ENCODE measurements at regions not wholly inside any gene's neighbourhood (a gene's known extent, or its start where the extent isn't known, plus 50 kb on each side); places are given as distances from the start of the nearest gene placed in this dataset.

DNA sequence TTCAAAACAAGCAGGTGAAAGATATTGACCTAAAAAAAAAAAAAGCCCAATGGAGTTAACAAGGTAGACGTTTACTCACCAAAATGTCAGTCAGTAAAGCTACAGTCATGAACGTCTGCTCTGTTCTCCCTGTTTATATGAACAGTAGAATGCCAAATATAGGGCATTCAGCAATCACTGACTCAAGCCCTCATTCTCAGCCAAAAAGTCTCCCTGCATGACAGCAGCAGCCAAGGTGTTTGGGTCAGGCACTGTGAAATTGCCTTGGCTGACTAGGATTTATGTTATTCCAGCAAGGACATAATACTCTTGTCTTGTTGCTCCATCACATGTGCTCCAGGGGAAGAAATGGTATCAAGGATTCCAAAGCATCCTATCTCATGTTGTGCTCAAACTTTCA, 194.7 kb upstream of the RSPO3 start:
- TF ChIP-seq POLR2AphosphoS5 (IDR thresholded peaks at IDR 0.05) (no peak), POLR2A (IDR thresholded peaks at IDR 0.05) (no peak)
- TF ChIP-seq, protein P1, sequence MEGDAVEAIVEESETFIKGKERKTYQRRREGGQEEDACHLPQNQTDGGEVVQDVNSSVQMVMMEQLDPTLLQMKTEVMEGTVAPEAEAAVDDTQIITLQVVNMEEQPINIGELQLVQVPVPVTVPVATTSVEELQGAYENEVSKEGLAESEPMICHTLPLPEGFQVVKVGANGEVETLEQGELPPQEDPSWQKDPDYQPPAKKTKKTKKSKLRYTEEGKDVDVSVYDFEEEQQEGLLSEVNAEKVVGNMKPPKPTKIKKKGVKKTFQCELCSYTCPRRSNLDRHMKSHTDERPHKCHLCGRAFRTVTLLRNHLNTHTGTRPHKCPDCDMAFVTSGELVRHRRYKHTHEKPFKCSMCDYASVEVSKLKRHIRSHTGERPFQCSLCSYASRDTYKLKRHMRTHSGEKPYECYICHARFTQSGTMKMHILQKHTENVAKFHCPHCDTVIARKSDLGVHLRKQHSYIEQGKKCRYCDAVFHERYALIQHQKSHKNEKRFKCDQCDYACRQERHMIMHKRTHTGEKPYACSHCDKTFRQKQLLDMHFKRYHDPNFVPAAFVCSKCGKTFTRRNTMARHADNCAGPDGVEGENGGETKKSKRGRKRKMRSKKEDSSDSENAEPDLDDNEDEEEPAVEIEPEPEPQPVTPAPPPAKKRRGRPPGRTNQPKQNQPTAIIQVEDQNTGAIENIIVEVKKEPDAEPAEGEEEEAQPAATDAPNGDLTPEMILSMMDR (IDR thresholded peaks at IDR 0.05 in 8 of 11, conservative IDR thresholded peaks at IDR 0.05 in 3 of 11), result no peak
- WGBS, 5 donors, result 63 to 79% (median 71%) methylated on average over 2 of the region's 2 CpGs
- intact Hi-C loops (cut with DNase I; ENCODE audit: low total_unique reads), result no loop called here
- Histone ChIP-seq H3K9me3 (no peaks in the 10 kb centered on the region), H3K4me1 (no peaks in the 10 kb centered on the region), H3K36me3 (no peaks in the 10 kb centered on the region), H3K27ac (no peak overlapping the region), H3K27me3 (replicated peaks in 1 of 7) (no peaks in the 10 kb centered on the region), H3K4me3 (no peak overlapping the region)
- no peak for DNase-seq

DNA sequence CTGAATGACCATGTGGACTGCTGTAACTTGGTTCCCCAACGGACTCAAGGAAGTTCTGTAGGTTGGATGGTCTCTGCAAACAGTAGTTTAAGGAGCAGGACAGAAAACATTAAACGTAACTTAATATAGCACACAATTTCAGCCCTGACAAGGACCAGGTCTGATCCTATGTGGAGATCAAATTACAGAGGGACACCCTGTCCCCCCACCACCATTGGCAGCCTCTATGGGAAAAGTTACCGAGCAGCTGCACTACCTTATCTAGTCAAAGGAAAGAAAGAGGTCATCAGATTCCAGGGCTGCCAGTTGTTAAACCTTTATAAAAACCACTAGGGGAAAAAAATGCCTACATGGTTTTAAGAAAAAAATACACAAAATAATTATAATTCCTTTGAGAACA, 191.5 kb upstream of the RSPO3 start:
- Histone ChIP-seq H3K36me3 (no peaks in the 10 kb centered on the region), H3K4me1 (no peaks in the 10 kb centered on the region), H3K27ac (no peak overlapping the region), H3K27me3 (replicated peaks in 1 of 7) (no peaks in the 10 kb centered on the region), H3K9me3 (no peaks in the 10 kb centered on the region), H3K4me3 (no peak overlapping the region)
- 62 to 75% (median 63%) methylated on average over 3 of the region's 3 CpGs for WGBS, 5 donors
- intact Hi-C loops (cut with DNase I; ENCODE audit: low total_unique reads), result no loop called here
- TF ChIP-seq POLR2A (IDR thresholded peaks at IDR 0.05), result no peak
- TF ChIP-seq POLR2AphosphoS5 (IDR thresholded peaks at IDR 0.05), result no peak
- TF ChIP-seq, protein P1 (IDR thresholded peaks at IDR 0.05 in 8 of 11, conservative IDR thresholded peaks at IDR 0.05 in 3 of 11), result no peak
- no peak for DNase-seq

DNA sequence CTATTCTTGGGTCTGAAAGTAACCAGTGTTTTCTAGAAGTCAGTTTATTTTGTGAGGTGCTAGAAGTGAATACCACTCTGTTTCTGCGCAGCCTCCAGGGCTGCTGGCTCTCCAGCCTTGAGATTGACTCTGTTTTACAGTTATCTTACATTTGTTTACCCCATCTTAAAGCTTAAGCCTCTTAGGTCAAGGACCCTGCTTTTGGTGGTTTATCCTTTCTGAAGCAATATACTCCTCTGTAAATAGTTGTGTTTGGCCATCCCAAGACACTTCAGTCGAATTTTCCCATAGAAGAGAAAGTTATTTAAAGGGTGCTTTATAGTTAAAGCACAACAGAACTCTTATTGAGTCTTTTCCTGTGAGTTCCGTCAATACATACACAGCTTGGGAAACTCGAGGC, 190.6 kb upstream of the RSPO3 start:
- 56 to 75% (median 69%) methylated on average over 4 of the region's 4 CpGs for WGBS, 5 donors
- Histone ChIP-seq H3K27me3 (replicated peaks in 1 of 7) (no peaks in the 10 kb centered on the region), H3K4me3 (no peak overlapping the region), H3K9me3 (no peaks in the 10 kb centered on the region), H3K4me1 (no peaks in the 10 kb centered on the region), H3K27ac (no peak overlapping the region), H3K36me3 (no peaks in the 10 kb centered on the region)
- no peak for DNase-seq
- TF ChIP-seq, protein P1 (IDR thresholded peaks at IDR 0.05 in 8 of 11, conservative IDR thresholded peaks at IDR 0.05 in 3 of 11), result no peak
- TF ChIP-seq POLR2A (IDR thresholded peaks at IDR 0.05), result no peak
- TF ChIP-seq POLR2AphosphoS5 (IDR thresholded peaks at IDR 0.05), result no peak
- intact Hi-C loops (cut with DNase I; ENCODE audit: low total_unique reads), result no loop called here

DNA sequence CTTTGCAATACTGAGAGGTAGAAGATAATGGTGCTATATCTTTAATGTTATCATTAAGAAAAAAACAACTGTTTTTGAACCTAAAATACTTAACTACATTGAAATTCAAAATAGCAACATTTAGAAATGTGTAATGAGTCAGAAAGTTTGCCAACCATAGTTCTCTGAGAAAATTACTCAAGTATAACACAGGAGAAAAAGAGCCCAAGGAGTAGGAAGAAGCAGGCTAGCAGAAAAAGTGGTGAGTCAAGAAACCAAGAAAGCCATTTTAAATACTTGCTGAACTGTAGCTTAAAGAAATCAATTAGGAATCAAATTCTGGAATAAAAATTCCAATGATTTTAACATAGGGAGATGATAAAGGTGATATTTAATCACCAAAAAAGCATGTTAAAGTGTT, 181.0 kb upstream of the RSPO3 start:
- Histone ChIP-seq H3K27me3 (replicated peaks in 1 of 7) (no peaks in the 10 kb centered on the region), H3K4me3 (no peak overlapping the region), H3K36me3 (no peaks in the 10 kb centered on the region), H3K9me3 (no peaks in the 10 kb centered on the region), H3K27ac (no peak overlapping the region), H3K4me1 (no peaks in the 10 kb centered on the region)
- TF ChIP-seq POLR2AphosphoS5 (IDR thresholded peaks at IDR 0.05) (no peak), POLR2A (IDR thresholded peaks at IDR 0.05) (no peak)
- TF ChIP-seq, protein P1 (IDR thresholded peaks at IDR 0.05 in 8 of 11, conservative IDR thresholded peaks at IDR 0.05 in 3 of 11), result no peak
- no peak for DNase-seq
- intact Hi-C loops (cut with DNase I; ENCODE audit: low total_unique reads), result no loop called here

Measured in spleen (tissue), 11 donors.